GF-D8 (cell line): ENCODE measurements at regions not wholly inside any gene's neighbourhood (a gene's known extent, or its start where the extent isn't known, plus 50 kb on each side); places are given as distances from the start of the nearest gene placed in this dataset.
"Not testable (repeated sequence)": the region's sequence is repeated elsewhere in the genome, so short reads cannot be mapped to it uniquely, and the experiment has no call there.

Experiments
- DNase-seq: peaks from one replicate; lab custom pipeline; 2025; lab: John Stamatoyannopoulos, UW

- DNase-seq, result no peak
Measured at GRCh38 chr13:103521532-103521931, 455.3 kb upstream of the SLC10A2 start.

GRCh38 chr13:103517768-103518102 is 451.5 kb upstream of the SLC10A2 start:
- no peak for DNase-seq

GRCh38 chr13:103517066-103517767 is 451.0 kb upstream of the SLC10A2 start:
- DNase-seq, result no peak

GRCh38 chr13:103516015-103516795 is 450.0 kb upstream of the SLC10A2 start:
- DNase-seq, result no peak

DNA sequence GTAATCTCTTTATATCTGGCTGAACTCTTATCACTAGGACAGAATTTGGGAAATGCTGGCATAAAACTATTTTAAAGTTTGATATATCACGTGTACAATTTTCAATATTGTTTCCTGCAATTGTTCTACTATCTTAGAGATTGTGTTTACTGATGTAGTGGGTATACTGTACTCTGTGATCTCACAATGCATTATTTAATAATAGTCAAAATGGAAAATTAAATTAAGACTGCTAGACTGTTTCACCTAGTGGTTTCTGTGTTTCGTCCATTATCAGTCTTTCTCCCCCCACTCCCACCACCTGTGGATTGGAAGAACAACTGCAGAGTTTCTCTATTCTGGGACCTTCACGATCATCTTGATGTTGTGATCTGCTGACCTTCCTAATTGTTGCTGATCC is 449.2 kb upstream of the SLC10A2 start:
- DNase-seq, result no peak

DNA sequence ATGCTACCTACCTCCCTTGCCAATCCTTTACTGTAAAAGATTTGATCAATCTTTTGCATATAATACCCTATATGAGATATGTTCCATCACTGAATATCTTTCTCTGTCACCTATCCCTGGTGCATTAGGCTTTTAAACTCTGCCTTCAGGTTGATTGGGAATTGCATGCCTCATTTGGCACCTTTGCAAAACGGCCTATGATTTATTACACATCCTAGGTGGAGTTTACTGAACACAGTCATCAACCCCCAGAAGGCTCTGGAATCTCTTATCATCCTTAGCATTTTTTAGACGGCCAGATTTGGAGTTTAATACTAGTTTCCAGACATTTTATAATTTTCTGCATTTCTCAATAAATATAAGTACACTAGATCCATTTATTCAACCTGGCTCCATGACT is 448.4 kb upstream of the SLC10A2 start:
- no peak for DNase-seq

GRCh38 chr13:103514188-103514587 is 448.0 kb upstream of the SLC10A2 start:
- DNase-seq, result no peak

DNA sequence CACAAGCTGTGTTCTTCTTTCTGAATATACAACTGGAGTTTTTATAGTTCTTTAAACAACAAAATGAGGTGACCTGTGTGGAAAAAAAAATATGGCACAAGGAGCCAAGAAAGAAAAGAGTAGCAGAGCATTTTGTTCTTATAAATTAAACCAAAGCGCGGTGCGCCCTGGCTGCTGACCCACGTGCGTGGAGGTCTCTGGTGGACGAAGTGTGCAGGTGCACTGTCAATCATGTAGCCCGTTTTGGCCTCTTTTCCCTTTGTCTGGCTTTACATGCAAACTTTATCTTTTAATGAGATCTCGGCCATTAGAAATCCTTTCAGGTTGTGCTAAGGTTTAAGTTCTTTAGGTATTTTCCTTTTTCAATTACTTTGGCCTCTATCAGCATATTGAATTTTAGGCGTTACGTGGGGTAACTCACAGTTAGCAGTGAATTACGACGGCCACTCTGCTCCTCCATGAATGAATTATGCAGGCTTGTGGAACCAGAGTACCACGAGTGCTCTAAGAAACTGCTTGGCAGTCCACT is 443.9 kb upstream of the SLC10A2 start:
- no peak for DNase-seq

DNA sequence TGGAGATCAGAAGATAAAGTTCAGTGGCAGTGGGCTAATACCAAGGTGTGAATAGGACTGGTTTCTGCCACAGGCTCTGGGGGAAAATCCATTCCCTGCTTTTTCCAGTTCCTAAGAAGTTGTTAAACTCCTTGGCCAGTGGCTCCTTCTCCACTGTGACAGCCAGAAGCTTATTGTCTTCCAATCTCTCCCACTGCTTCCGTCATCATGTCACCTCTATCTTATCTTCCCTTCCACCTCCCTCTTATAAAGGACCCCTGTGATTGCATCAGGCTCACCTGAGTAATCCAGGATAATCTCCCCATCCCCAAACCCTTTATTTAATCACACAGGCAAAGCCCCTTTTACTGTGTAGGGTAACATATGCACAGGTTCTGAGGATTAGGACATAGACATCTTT is 431.2 kb upstream of the SLC10A2 start:
- no peak for DNase-seq

DNA sequence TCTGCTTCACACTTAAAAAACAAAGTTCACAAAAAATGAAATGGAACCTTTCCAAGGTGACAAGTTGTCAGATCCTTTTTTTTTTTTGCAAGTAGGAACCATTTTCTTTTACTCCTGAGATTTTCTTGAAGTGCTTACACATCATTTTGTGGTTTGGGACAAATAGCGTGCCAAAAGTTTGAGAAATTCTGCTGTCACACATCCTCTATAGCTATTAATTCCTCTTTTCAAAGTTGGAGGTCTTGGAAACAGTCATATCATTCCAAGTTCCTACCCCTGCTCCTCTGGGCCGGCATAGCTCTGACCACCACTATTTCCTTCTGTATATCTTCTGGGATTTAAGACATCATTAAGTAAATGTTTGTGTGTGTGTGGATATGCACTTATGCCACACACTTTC is 421.6 kb upstream of the SLC10A2 start:
- DNase-seq, result no peak

DNA sequence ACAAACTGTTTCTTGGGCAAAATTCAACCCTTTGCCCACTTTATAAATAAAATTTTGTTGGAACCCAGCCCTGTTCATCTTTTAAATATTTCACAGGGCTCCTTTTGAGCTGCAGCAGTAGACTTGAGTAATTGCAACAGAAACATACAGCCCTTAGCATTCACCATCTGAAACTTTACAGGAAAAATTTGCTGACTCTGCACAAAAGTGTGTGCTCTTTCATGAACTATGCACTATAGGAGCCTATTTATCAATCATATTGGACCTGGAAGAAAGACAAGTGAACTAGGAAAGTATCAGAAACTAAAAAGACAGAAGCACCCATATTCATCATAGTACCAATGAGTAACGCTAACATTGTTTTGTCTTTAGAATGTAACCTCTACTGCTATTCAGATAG is 406.9 kb upstream of the SLC10A2 start:
- DNase-seq, result no peak

GRCh38 chr13:103471896-103472295 is 405.7 kb upstream of the SLC10A2 start:
- DNase-seq, result no peak

DNA sequence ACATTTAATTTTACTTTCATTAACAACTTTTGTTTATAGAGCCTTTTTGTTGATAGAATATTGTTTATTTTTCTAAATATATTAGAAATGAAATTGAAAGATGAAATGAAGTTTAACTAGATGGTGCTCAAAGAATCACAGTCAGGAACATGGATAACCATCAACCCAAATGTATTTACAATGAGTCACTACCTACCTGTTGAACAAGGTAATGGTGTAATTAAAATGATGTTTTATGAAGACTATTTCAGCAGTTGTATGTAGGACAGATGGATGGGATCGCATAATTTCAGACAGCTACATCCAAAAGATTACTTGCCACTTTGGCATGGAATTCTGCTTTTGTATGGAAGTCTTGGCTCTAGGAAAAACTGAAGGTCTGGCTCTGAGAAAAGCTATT is 403.6 kb upstream of the SLC10A2 start:
- no peak for DNase-seq

DNA sequence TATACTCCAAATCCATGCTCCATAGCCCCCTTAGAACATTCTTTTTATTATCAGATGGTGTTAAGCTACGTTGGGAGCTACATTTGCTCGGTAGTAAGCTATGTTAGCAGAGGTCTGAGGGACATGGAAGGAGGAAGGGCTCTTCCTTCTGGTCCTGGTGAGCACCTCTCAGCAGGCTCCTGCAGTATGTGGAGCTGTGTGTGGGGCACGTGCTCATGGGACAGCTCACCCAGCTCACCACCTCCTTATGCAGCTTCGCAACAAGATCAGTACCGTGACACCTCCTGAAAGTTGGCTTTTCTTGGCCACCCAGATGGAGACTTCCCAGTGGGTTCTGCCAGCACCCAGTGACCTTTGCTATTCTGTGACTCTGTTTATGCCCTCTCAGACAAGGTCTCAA is 400.5 kb upstream of the SLC10A2 start:
- DNase-seq, result no peak

GRCh38 chr13:103460246-103460645 is 394.0 kb upstream of the SLC10A2 start:
- not testable (repeated sequence) for DNase-seq

DNA sequence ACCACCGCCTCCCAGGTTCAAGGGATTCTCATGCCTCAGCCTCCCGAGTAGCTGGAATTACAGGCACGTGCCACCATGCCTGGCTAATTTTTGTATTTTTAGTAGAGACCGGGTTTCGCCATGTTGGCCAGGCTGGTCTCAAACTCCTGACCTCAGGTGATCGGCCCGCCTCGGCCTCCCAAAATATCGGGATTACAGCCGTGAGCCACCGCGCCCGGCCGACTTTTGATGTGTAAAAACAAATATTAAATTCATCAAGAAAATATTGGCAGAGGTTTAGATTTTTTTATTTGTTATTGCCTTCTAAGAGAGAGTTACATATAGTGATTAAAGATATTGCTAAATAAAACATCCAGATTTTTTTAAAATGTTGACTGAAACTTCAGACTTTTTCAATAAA is 390.8 kb upstream of the SLC10A2 start:
- DNase-seq, result not testable (repeated sequence)

DNA sequence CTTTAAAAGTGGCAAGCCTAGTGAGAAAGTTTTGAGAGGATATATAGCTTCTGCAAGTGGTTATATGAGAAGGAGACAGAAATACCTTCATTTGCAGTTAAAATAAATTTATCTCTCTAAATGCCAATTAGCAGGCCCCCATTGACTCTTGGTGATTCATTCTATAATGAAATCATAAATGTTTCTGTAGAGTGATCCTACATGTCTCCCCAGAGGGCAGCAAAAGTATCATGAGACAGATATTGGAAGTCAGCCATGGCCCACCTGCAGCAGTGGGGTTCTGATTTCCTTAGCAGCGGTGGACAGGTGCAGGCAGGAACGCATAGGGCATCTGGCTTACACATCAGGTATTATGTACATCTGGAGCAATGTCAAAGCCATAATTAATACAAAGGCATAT is 385.4 kb upstream of the SLC10A2 start:
- DNase-seq, result no peak

GRCh38 chr13:103443604-103444003 is 377.4 kb upstream of the SLC10A2 start:
- DNase-seq, result no peak

- no peak for DNase-seq
Measured at GRCh38 chr13:103437651-103438050, 371.4 kb upstream of the SLC10A2 start.

- DNase-seq, result no peak
Measured at GRCh38 chr13:103436057-103436654, 369.9 kb upstream of the SLC10A2 start.

GRCh38 chr13:103431856-103432255 is 365.6 kb upstream of the SLC10A2 start:
- no peak for DNase-seq

DNA sequence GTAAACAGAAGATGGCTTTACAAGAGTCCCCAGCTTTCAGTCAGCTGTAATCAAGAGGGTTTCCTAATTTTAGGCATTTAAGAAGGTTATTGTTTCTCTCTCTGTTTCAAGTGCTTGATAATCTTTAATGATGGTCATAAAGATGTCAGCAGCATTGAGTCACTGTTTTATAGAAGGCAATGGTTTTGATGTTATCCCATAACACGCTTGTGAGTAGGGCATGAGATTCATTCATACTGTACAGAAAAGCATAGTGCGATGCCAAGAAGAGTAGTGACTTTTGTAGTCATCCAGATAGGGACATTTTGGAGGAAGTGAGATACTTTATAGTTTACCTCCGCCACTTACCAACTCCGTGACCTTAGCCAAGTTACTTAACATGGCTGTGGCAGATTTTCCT is 364.2 kb upstream of the SLC10A2 start:
- no peak for DNase-seq

- no peak for DNase-seq
Measured at GRCh38 chr13:103410002-103410401, 343.8 kb upstream of the SLC10A2 start.
